GM21447 (cell line): ENCODE measurements at regions not wholly inside any gene's neighbourhood (a gene's known extent, or its start where the extent isn't known, plus 50 kb on each side); places are given as distances from the start of the nearest gene placed in this dataset.

ENCODE experiments used
- ATAC-seq: cut with Tn5 transposase; IDR thresholded peaks from one replicate; pipeline ENCODE4 v1.9.1; 2021; ENCODE audit not compliant: unreplicated experiment

DNA sequence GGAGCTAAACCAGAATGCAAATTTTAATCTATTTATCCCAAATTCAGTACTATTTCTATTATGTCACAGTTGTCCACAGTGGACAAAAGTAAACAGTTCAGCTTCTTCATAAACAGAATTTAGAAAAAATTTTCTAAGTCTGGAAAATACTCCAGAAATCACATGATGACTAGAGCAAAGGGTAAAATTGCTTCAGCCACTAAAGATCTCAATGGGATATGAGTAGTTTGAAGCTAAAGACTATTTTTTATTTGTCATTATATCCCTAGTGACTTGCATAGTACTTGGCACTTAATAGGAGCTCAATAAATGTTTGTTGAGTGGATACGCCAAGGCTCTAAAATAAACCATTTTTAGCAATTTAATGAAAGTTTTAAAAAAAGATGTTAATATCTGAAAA lies 354.3 kb upstream of the AGTR1 start:
- no peak for ATAC-seq

DNA sequence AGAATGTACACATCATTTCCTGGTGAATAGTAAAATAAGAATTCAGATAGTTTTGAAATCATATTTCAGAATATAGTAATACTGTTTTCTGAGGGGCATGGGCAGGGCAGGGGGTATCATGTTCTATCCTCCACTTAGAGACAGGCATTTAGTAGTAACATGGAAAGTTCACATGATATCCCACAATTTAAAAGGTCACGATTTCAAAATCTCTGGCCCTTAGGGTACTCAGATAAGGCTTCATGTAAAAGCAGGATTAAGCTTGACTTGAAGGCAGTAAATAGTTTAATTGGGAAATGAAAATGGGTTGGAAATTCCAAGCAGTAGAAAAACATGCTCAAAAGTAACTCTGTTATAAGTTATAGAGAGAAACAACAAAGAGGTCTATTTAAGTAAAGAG lies 353.2 kb upstream of the AGTR1 start:
- ATAC-seq: no peak

DNA sequence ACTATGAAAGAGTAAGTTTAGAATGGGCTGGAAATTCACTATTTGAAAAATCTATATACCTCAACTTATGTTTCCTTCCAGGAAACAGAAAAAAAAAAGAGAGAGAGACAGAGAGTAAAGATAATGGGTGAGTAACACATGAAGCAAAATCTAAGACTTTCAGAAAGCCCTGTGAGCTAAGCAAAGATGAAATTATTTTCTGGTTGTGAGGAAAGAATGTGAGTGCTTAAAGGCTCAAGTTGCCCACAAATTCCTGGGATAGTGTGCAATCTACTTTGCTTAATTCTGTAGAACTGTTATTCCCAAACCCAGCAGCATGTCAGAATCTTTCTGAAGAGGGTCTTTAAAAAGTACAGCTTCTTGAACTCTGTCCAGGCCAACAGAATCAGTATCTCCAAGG lies 337.7 kb upstream of the AGTR1 start:
- no peak for ATAC-seq

DNA sequence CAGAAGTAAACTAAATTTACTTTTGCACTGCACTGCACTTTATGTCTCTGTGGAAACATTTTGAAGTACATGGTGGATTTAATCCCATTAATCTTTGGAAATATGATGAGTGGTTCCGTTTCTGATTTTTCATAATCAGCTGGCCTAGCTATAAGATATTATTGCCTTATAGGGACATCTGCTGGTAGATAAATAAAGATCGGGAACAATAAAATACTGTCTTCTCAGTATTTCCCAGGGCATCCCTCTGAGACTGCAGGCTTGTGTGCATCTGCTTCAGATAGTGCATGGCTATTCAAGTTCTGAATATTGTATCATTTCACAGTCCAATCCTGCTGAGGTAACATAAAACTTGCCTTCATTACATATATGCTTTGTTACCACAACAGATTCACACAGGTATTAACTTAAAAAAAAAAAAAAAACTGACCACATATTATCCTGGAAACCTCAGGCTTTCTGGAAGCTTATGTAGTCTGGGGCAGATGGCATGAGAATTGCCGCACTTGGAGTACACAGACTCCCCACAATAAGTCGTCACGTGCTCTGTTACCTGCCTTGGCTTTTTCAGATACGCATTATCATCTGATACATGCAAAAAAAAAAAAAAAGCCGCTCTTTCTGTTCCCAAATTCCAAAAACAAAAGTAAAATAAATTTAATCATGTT lies 330.8 kb upstream of the AGTR1 start:
- no peak for ATAC-seq

DNA sequence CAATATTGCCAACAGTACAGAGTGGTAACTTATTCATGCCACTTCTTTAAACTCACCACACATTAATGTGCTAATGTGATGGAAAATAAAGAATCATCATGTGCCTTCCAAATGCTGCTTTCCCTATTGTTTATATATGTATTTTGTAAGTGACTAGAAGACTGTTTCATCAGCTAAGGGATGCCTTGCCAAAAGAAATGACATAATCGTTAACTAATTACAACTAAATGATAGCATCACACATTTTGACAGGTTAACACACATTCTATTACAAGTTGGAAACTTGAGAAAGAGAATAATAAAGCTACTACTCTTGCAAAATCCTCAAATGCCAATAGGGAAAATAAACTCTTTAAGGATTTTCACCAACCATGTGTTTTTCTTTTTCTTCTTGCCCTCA lies 329.9 kb upstream of the AGTR1 start:
- no peak for ATAC-seq

DNA sequence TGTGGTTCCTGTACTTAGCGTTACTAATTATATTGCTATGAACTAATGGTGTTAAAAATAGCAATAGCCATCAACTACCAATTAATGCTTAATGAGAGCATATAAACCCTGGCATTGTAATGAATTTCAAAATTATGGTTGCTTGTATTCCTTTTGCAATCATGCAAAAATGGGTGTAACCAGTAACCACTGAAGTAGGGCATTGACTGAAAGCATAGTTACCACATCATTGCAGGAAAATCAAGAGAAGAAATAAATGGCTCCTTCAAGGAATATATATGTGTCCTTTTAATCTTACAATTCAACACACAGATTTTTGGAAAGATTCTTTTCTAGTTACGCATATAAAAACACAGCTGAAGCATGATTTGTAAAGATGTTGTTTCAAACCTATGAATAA lies 328.3 kb upstream of the AGTR1 start:
- ATAC-seq: no peak

GRCh38 chr3:148372206-148372875 lies 325.4 kb upstream of the AGTR1 start:
- ATAC-seq: no peak

- no peak for ATAC-seq
Measured at GRCh38 chr3:148373961-148374360, 323.7 kb upstream of the AGTR1 start.

DNA sequence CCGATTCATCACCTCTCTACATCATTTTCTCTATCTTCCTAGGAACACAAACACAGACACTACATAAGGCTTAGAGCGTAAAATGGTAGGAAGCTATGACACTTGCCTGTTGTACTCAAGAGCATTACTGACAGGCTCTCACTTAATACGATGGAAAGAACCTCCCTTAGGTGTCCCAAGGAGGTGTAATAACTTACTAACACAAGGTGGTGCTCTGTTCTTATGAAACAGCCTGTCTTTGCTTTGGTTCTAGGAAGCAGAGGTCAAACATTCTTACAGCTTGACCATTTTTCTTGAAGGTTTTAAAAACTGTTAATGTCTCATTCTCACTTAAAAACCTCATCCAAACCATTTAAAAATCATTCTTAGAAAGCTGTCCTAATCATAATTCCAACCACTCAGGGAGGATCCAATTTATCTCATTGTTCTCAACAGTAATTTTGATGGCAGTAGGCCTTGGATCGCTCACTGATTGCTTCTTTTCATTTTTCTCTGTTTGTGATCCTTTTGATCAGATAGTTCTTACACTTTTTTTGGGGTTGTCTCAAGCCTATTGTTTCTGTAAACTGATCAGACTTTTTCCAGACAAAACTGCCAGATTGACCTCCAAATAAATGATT lies 317.8 kb upstream of the AGTR1 start:
- peak; percentile 86 for ATAC-seq

- no peak for ATAC-seq
Measured at GRCh38 chr3:148381051-148381450, 316.7 kb upstream of the AGTR1 start.

- no peak for ATAC-seq
Measured at GRCh38 chr3:148389916-148390315, 307.8 kb upstream of the AGTR1 start.

DNA sequence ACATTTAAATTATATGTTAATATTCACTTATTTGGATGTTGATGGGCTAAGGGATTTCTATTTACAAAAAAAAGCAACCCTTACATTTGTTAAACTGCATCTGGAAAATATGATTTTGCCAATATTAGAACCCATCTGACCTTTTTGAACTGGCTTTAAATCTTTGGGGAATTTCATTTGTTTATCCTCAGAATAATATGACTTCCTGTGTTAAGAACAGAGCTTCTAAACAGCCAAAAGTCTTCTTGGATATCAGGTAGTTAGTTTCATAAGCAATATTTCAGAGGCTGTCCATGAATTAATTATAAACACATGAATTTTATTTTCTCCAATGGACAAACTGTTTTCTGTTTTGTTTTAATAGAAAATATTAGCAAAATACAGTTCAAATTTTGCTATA lies 301.9 kb upstream of the AGTR1 start:
- ATAC-seq: no peak

- no peak for ATAC-seq
Measured at GRCh38 chr3:148400754-148401153, 296.9 kb upstream of the AGTR1 start.

DNA sequence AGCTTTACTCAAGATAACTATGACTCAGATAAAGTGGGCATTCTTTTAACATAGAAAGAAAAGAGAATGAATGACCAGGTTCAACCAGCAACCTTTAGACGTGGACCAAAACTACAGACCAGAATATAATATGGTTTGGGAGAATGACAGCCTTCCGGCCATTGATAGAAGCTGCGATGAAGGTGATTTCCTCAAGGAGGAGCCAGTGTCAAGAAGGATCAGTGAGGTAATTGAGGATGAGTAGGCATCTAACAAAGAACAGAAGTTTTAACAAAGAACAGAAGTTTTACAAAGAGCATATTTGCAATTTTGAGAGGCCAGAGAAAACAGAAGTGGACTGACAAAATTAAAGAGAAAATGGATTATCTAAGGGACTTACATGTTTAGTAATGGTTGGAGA lies 289.0 kb upstream of the AGTR1 start:
- ATAC-seq: no peak

- ATAC-seq: no peak
Measured at GRCh38 chr3:148420242-148420641, 277.5 kb upstream of the AGTR1 start.

DNA sequence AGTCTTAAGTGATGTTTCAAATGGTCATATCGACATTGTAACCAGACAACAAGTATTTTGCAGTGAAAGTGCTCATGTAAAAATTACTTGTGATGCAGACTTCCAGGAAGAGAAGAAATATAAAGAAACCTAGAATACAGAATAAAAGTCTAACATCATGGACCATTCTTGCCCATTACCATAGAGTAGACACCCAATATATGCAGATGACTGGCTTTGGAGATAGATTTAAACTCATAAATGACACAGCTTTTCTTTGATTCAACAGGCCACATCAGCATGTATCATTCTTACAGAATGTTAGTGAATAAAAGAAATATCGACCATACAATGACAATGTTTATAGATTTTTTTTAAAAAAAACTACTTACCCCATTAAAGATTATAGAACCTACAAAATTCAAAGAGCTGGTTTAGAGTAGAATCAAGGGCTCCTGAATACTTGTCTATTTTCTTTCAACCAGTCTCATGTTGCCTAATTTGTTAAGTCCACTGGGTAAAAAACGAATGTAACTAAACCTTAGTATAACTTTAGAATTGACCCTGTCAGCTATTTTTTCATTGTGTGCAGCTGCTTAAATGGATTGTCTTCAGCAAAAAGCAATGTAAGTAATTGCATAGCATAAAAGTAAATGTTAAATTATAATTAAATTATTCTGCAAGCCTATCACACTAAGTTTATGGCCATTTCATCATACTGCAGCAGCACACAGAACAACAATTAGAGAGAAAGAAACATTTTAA lies 268.7 kb upstream of the AGTR1 start:
- no peak for ATAC-seq

- ATAC-seq: no peak
Measured at GRCh38 chr3:148433665-148434064, 264.0 kb upstream of the AGTR1 start.

DNA sequence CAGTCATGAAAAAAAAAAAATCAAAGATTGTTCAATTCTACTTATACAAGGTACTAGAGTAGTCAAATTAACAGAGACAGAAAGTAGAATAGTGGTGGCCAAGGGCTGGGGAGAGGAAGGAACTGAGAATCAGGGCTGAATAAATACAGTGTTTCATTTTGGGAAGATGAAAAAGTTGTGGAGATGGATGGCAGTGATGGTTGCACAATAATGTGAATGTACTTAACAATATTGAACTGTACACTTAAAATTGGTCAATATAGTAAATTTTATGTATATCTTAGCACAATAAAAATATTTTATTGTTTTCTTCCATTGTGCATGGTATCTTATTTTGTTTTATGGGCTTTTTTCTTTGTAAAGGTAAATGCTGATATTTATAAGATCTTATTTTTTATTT lies 262.2 kb upstream of the AGTR1 start:
- ATAC-seq: no peak

- no peak for ATAC-seq
Measured at GRCh38 chr3:148439254-148439822, 258.4 kb upstream of the AGTR1 start.

DNA sequence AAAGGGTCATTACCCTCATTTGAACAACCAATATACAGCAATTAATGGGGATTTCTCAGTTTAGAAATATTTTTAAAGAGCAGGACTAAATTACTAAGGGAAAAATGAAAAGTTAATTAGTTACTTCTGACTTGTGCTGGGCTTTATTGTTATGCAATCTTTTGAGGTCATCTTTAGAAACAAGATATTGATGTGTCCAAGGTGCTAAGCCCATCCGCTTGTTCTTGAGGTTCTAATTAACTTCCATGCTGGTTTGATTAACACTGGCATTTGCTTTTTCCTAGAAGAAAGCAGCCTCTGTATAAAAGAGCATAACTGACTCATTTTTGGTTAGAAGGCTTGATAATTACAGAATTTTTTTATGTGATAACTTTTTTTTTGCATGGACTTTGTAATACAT lies 256.5 kb upstream of the AGTR1 start:
- no peak for ATAC-seq

- no peak for ATAC-seq
Measured at GRCh38 chr3:148450819-148451218, 246.9 kb upstream of the AGTR1 start.

- no peak for ATAC-seq
Measured at GRCh38 chr3:148451969-148452368, 245.7 kb upstream of the AGTR1 start.
